Activated CD8-positive, alpha-beta memory T cell treated with anti-CD3 and anti-CD28 coated beads for 36 hours (primary cell): ENCODE measurements at regions not wholly inside any gene's neighbourhood (a gene's known extent, or its start where the extent isn't known, plus 50 kb on each side); places are given as distances from the start of the nearest gene placed in this dataset.

Experiments used
- CTCF ChIA-PET: fragments of 350-600 bp; sonication (Branson Sonifier 250); formaldehyde crosslinking; loops from one replicate; lab custom pipeline; 2021; ENCODE audit warnings: antibody characterized with exemption; lab: Charles Lee
- POLR2A ChIA-PET: fragments of 350-600 bp; sonication (Branson Sonifier 250); formaldehyde crosslinking; loops from one replicate; lab custom pipeline; 2021; ENCODE audit warnings: antibody characterized with exemption; lab: Charles Lee

DNA sequence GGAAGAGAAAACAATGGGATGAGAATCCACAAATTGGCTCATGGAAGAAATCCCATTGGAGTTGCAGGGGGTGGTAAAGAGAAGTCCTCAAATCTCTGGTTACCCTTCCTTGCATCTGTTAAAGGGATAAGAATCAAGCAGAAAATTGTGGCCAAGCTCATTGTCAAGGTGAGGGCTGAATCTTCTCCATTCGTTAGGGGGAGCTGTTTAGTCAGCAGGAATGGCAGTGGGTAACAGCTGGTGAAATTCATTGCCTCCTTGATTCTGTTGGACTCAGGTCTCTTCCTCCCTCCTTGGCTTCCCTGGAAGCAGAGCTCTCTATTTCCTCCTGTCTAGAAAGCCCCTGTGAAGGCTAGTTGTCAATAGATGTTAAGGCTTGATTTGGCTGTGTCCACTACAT is 343.1 kb upstream of the SEMA6D start:
- POLR2A ChIA-PET = no interaction called here
- CTCF ChIA-PET = no interaction called here

DNA sequence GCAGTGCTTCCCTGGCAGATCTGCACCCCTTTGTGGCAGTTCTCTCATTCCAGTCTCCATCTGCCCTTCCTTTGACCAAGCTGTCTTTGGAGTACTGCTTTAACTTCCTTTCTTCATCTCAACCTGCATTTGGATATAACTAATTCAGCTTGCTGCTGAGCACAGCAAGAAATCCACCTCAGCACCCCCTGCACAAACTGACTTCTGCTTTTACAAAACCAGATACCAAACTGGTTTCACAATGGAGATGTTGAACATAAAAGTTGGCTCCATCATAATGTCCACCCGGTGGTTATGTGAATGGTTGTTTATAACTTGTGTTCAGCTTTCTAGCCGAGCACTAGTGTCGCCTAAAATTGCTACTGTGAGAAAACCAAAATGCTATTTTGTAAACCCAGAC is 341.1 kb upstream of the SEMA6D start:
- POLR2A ChIA-PET = no interaction called here
- CTCF ChIA-PET = no interaction called here

DNA sequence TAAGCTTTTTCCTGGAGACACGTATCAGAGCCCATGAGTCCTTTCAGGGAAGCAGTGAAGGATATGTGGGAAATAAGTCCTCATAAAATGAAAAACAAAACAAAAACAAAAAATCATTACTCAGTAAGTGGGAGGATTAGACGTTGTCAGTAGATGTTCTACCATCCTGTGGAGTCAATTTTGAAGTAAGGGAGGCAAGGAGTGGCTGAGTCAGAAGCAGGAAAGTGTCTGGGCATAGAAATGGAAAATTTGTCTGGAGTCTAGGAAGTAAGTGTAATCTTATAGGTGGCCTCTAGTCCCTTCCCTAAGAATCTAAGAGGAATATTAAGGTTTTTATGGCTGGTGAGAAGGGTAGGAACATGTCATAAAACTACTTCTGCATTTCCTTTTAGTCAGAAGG is 339.8 kb upstream of the SEMA6D start:
- CTCF ChIA-PET = no interaction called here
- POLR2A ChIA-PET = no interaction called here

DNA sequence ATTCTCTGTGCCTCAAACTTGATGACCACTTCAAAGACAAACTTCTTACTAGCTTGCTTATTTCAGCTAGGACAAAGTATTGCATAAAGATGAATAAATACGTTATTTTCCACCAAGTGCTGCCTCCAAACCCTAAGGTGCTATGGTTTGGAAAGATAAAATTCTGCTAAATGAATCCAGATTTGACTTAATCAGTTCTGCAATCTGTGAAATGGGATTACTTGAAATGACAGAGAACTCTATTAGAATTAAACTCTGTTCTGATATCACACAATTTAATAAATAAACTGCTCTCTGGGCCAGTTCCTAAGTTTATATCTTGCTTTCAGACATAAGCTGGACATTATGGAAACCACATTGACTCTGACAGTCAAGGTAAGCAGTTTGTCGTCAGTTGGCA is 338.8 kb upstream of the SEMA6D start:
- ChIA-PET CTCF (no interaction called here), POLR2A (no interaction called here)

DNA sequence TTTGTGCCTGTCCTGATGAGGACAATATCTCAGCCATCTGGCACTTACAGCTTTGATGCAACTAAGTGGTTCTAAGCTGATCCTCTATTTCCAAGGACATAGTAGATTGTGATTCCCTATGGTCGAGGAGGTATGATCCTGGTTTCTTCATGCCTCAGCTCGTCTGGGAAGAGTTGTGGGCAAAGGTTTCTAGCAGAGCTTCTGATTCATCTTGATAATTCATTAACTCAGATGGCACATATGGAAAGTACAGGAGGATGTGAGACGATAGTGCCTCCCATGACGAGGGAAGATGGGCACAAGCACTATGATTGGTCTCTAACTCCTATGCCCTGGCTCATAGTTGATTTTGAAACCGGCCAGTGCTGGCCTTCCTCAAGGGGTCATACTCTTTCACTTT is 334.2 kb upstream of the SEMA6D start:
- POLR2A ChIA-PET = no interaction called here
- CTCF ChIA-PET = no interaction called here

DNA sequence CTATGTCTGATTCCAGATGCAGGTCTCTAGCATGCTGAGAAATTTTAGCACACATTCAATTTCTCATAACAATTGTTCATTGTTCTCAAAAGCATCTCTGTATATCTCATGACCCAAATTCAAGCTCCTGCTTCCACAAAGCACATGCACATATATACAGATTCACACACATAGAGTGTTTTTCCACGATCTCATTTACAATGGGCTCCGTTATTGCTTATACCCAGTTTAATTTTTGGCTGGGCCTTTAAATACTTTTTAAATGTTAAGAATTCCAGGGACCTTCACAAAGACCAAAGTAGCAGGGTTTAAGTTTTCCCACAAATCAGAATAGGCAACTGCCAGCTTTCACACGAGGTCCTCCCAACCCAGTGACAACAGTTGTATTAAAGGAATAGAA is 333.5 kb upstream of the SEMA6D start:
- ChIA-PET CTCF (no interaction called here), POLR2A (no interaction called here)

DNA sequence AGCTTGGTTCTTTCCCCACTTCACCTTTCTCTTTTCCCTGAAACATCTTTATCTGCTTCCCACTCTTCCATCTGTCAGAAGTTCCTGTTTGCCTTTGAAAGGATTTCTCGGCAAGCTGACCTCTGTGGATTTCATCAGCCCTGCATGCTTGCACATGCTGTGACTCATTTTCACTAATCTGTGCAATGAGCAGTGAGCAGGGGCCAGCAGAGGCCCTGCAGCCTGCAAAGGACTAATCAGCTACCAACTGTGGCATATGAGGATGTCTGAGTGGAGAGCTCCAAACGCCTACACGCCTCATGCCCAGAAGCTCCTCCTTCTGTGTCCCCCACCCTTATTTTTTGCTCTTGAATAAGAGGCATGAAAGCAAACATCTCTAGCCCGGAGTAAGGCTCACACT is 333.0 kb upstream of the SEMA6D start:
- CTCF ChIA-PET = no interaction called here

DNA sequence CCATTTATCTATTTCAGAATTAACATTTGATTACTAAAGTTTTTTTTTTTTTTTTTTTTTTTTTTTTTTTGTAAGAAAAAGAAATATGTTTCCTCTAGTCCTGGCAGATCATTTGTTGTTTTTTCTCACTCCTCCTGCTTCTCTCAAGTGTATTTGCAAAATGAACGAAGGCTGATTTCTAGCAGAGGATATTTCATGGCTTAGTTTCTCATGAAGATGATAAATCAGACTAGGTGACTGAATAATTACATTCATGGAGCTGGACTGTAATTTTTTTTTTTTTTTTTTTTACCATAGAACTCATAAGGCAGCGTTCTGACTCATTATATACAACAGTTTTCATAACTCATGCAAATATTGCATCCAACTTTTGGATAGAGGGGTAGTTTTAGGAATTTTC is 332.5 kb upstream of the SEMA6D start:
- CTCF ChIA-PET = no interaction called here
- POLR2A ChIA-PET = no interaction called here

More for the DNA sequence above, 333.0 kb upstream of the SEMA6D start:
- POLR2A ChIA-PET = no interaction called here

DNA sequence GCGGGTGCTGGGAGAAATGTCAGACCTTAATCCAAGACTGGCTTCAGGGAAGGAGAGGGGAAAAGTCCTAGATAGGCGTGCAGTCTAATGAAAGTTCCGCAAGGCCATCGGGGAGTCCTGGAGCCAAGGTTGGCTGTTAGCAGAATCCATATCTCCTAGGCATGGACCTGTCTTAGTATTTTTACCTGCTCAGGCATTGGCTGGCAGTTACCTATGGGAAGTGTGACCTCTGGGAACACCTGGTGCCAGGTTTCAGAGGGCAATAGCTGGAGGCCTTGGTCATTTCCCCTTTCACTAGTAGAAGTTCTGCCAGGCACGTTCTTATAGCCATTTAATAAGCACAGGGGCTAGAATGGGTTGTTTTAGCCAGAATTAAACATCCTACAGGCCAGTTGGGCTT is 330.8 kb upstream of the SEMA6D start:
- ChIA-PET CTCF (no interaction called here), POLR2A (no interaction called here)

DNA sequence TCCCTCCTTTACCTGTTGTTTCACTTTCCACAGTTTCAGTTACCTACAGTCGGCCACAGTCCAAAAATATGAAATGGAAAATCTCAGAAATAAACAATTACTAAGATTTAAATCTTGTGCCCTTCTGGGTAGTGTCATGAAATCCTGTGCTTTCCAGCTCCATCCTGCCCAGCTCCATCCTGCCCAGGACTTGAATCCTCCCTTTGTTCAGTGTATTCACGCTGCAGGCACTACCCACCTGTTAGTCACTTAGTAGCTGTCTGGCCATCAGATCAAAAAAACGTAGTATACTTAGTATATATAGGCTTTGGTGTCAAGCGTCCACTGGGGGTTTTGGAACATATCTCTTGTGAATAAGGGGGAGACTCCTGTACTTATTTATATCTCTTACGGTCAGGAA is 329.0 kb upstream of the SEMA6D start:
- ChIA-PET POLR2A (no interaction called here), CTCF (no interaction called here)

DNA sequence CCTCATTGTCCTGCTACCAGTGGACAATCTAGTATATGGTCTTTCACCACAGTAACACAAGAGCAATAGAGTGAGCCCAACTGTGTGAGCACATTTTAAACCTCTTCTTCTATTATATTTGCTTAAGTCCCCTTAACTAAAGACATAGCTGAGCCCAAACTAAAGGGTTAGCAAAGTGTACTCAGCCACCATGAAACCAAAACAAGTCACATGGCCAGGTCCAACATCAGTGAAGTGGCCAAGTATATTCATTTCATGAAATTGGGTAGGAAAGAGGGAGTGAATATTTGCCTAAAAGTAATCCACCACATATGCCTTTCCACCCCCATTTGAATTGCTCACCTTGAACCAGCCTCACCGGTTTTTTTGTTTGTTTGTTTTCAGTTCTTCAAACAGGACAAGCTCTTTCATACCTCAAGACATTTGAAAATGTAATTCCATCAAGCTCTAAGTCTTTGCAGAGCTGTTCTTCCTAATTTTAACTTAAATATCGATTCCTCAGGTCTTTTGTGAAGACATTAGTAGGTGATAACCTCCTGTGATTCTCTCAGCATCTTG is 327.0 kb upstream of the SEMA6D start:
- CTCF ChIA-PET = no interaction called here
- POLR2A ChIA-PET = no interaction called here

DNA sequence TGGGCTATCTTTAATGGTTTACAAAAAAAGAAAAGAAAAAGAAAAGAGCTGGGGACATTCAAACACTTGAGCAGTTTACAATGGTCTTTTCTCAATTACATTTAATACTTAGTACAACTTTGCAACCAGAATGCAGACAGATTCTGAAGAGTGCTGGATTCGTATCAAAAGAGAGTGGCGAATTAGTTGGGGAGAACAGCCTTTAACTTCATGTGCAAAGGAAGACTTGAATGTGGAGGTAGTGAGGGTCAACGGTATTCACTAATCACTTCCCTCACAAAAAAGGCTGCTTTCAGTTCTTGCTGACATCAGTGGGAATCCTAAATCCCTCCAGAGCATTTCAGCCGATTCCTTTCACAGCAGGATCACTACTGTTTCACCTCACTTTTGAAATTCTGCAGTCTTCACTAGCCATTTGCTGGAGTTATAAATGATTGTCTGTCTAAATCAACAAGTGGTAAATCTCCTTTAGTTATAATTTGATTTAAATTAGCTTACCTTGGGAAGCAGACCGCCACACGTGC is 323.0 kb upstream of the SEMA6D start:
- CTCF ChIA-PET = no interaction called here
- POLR2A ChIA-PET = no interaction called here

DNA sequence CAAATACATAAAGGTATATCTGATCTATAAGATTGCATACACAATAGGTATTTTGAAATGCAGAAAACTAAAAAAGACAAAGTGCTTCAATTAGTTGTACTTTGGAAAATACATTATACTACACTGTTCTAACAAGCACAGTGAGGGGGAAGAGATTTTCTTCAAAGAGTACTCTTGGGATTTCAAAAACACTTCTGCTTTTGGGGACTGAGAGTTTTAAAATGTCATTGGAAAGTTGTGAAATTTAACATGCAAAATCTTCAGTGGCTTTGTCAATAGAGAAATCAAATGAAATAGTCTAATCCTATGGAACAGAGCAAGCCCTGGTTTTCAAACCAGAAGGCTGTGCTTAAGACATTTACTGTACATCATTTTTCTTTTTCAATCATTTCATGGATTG is 322.2 kb upstream of the SEMA6D start:
- POLR2A ChIA-PET = no interaction called here
- CTCF ChIA-PET = no interaction called here

DNA sequence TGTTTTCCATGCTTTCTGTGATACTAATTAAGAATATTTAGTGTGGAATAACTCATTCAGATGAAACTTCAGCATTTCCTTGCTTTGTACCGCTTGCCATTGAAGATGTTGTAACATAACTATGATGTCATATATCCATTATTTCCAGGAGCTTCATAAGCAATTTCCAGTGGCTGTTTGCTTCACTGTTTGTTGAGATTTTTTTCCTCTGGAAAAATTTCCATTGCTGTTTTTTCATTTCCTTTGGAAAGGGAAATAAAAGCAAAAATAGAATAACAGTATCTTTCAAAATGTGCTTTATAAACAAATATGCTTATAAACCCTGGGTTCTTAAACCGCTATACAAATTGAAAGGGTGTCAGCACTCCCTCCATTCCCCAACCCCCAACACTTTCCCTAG is 319.6 kb upstream of the SEMA6D start:
- CTCF ChIA-PET = no interaction called here

DNA sequence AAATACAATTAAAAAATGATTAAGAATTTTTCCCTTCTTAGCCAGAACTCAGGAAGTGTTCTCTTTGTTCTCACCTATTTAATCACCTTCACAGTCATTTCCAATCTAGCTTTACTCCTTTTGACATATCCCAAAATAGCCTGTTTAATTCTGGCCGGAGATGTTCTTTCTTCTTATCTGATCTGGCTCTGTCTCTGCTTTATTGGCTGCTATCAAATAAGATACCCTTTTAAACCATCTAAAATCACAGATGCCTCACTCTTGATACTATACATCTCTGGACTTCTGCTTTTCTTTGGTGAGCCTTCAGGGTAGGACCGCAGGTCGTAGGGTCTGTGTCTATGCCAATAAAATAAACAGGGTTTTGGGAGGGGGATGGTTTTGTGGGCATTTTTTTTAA is 319.2 kb upstream of the SEMA6D start:
- POLR2A ChIA-PET = no interaction called here
- CTCF ChIA-PET = no interaction called here

More for the DNA sequence above, 319.6 kb upstream of the SEMA6D start:
- POLR2A ChIA-PET = no interaction called here

DNA sequence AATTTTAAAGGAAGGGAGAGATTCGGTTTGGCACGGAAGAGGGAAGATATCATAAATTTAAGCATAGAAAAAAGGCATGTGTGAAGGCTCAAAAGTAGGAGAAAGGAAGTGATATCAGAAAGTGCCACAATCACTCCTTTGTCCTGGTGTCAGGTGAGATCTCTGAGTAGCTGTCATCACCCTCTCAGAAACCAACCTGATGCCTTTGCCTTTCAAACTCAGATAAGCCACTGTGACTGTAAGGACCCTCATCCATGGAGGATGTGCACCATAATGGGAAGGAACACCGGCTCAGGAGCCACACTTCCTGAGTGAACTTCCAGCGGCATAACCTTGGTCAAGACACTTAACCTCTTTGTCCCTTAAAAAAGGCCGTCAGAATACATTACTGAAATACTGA is 318.7 kb upstream of the SEMA6D start:
- POLR2A ChIA-PET = no interaction called here

DNA sequence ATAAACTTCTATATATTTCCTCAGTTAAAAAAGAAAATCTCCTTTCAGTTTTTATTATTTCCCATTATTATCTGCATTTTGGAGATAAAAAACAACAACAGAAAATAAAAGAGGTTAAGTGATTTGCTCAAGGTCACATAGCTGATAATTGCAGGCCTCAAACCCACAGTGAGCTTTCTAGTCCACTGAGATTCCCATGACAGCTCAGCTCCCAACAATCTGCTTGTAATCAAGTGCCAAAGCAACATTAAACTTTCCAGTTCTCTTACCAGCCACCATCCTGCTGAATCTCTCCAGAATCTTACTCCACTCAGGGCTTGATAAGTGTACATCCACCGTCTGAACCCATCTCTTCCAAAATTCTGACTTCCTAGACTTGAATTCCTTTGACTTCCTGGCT is 318.2 kb upstream of the SEMA6D start:
- CTCF ChIA-PET = no interaction called here
- POLR2A ChIA-PET = no interaction called here

More for the DNA sequence above, 318.7 kb upstream of the SEMA6D start:
- CTCF ChIA-PET = no interaction called here

DNA sequence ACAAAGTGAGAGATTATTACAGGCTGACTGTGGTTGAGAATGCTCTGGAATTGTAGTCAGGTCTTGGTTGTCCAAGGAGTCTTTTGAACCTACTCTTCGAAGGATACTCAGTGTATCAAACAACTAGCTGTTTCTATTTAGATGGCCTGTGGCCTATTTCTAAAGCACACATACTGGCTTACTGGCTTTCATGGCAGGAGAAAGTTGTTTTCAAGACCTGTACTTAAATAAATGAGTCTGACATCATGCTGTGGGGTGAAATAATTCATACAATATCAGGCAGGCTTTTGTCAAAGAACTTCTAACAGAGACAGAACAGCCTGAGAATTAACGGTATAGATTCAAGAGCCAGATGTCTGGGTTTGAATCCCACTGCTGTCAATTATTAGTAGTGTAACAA is 316.7 kb upstream of the SEMA6D start:
- CTCF ChIA-PET = no interaction called here
- POLR2A ChIA-PET = no interaction called here

DNA sequence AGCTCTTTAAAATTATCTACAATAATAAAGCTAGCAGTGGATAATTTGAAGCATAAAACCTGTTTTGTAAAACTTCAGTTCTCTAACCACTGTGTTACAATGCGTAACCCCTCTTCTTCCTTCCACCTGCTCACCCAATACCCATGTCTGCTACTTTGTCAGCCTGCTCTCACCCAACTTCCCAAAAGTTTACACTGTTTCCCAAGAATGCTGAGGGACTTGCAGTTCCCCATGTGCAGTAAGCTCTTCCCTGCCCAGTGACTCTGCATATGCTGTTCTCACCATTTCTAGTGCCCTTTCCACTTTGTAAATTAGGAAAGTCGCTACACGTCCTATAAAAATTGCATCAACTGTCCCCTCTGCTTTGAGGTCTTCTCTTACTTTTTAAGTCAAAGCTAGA is 315.9 kb upstream of the SEMA6D start:
- ChIA-PET POLR2A (no interaction called here), CTCF (no interaction called here)

DNA sequence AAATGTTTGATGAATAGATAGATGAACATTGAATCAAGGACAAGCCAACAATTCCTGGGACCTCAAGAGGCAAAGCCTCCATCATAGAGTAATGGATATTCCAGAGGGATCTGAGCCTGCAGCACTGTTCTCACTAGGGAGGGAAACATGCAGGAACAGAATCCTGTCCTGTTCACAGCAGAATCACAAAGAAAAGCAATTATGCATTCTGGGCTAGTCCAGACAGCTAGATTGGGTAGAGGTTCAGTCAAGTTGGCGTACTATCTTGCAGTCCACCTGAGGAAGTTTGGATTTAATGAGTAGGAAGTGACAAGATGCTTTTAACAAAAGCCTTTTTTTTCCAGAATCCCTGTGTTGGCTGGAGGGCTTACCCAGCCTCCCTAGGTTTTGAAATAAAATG is 314.5 kb upstream of the SEMA6D start:
- POLR2A ChIA-PET = no interaction called here
- CTCF ChIA-PET = interaction anchor here (0.7 kb wide), 1 partner anchor 252 kb away, joined by 3 read pairs; no protein-coding TSS in a partner anchor

DNA sequence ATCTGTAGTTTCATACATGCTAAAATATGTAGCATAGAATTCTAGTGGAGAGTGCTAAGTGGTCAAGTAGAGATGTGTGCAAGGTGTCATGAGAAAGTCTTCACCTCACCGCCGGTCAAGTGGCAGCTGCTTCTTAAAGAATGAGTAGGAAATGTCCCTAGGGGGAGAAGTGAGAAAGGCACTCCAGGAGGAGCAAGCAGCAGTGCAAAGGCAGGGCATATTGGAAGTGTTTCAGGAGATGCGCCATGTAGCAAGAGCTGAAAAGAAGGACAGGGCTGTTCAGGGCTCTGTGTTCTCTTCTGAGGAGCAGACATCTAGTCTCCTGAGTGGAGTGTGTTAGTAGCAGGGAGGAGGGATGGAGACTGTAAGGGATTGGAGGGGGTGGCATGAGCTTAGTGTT is 312.4 kb upstream of the SEMA6D start:
- POLR2A ChIA-PET = no interaction called here
- CTCF ChIA-PET = no interaction called here
